SU-DHL-6 (cell line): ENCODE measurements at regions not wholly inside any gene's neighbourhood (a gene's known extent, or its start where the extent isn't known, plus 50 kb on each side); places are given as distances from the start of the nearest gene placed in this dataset.

ENCODE experiments used
- EZH2phosphoT487 ChIP-seq: fragments of 200-600 bp; sonication (generic), shearing (Covaris generic); conservative IDR thresholded peaks from 2 replicates; pipeline ENCODE4 v1.6.1; 2018; ENCODE audit warnings: mild to moderate bottlenecking, antibody characterized with exemption, low read length, moderate library complexity, mixed read lengths
- TF ChIP-seq, protein P1 (sequence below): fragments of 200-600 bp; sonication (generic); IDR thresholded peaks from one replicate; pipeline ENCODE4 v1.5.1; 2017; ENCODE audit warnings: antibody characterized with exemption, mild to moderate bottlenecking, low read length, moderate library complexity; ENCODE audit not compliant: insufficient read depth, poor library complexity, severe bottlenecking

DNA sequence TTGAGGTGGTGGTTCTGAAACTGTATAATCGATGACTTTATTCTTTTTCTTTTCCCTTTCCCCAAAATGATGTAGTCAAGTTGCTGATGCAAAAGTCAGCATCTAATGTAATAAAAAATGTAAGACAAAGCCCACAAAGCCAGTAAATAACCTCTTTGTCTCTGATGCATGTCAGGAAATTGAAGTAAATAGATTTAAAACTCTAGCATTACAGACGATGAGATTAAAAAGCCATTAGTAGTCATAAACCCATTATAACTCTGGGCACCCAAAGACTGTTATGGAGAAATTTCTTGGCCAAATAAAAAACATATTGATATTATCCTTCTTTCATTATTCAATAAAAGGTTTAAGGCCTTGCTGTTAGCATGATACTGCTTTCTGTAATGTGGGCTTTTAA, 548.7 kb downstream of the TUSC1 start:
- TF ChIP-seq, protein P1, sequence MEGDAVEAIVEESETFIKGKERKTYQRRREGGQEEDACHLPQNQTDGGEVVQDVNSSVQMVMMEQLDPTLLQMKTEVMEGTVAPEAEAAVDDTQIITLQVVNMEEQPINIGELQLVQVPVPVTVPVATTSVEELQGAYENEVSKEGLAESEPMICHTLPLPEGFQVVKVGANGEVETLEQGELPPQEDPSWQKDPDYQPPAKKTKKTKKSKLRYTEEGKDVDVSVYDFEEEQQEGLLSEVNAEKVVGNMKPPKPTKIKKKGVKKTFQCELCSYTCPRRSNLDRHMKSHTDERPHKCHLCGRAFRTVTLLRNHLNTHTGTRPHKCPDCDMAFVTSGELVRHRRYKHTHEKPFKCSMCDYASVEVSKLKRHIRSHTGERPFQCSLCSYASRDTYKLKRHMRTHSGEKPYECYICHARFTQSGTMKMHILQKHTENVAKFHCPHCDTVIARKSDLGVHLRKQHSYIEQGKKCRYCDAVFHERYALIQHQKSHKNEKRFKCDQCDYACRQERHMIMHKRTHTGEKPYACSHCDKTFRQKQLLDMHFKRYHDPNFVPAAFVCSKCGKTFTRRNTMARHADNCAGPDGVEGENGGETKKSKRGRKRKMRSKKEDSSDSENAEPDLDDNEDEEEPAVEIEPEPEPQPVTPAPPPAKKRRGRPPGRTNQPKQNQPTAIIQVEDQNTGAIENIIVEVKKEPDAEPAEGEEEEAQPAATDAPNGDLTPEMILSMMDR: no peak
- no peak for TF ChIP-seq EZH2phosphoT487
